NCI-H1048 (cell line): ENCODE measurements at regions not wholly inside any gene's neighbourhood (a gene's known extent, or its start where the extent isn't known, plus 50 kb on each side); places are given as distances from the start of the nearest gene placed in this dataset.

Experiments used
- DNase-seq: peaks from one replicate; lab custom pipeline; 2025; lab: John Stamatoyannopoulos, UW

DNA sequence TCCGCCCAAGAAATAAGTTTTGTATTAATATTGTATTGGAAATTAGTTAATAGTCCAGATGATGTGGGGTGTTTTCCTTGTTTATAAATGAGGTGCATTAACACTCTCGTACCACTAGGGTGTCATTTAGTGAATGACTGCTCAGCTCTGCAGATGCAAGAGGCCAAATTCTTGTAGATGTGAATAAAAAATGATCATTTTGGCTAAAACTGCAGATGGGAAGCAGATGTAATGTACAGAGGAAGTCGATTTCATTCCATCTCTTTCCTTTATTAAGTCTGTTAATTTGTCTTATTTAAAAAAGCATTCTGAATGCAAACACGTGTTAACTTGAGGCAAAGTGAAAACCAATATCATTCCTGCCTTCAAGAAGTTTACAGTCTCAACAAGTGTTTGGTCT is 108.1 kb downstream of the DHX15 start:
- DNase-seq: no peak

DNA sequence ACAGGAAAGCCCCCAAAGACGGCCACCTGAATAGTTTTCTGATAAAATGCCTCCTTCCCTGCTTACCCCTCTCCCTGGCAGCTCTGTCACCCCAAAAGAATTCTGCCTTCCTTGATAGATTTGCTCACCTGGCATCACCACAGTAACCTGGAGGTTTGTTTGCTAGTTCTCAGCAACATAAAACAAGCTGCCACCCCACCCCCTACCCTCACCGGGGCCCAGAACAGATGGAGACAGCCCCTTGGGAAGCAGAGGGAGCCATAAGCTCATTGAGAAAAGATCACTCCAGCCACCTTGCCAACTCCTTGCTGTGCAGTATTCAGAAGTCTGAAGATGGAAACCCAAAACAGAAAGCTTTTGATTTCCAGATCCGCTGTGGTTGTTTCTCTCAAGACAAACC is 108.6 kb downstream of the DHX15 start:
- DNase-seq: no peak

DNA sequence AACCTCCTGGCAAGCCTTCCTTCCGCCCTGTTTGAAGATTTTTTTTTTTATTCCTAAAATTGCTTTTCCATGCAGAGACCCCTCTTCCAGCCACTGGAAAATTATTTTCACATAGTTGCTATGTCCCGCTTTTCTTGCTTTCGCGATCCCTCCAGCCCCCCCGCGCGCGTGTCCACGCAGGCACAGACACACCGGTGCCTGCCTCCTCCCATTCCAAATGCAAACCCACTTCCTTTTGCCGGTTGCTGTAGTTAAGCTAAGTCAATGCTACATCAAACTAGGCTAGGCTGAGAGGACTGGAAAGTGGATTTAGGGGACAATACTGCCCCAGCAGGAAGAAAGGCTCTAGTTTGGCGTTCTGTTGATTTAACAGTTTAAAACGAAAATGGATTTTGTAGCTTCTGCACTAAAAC is 111.0 kb downstream of the DHX15 start:
- DNase-seq: no peak

DNA sequence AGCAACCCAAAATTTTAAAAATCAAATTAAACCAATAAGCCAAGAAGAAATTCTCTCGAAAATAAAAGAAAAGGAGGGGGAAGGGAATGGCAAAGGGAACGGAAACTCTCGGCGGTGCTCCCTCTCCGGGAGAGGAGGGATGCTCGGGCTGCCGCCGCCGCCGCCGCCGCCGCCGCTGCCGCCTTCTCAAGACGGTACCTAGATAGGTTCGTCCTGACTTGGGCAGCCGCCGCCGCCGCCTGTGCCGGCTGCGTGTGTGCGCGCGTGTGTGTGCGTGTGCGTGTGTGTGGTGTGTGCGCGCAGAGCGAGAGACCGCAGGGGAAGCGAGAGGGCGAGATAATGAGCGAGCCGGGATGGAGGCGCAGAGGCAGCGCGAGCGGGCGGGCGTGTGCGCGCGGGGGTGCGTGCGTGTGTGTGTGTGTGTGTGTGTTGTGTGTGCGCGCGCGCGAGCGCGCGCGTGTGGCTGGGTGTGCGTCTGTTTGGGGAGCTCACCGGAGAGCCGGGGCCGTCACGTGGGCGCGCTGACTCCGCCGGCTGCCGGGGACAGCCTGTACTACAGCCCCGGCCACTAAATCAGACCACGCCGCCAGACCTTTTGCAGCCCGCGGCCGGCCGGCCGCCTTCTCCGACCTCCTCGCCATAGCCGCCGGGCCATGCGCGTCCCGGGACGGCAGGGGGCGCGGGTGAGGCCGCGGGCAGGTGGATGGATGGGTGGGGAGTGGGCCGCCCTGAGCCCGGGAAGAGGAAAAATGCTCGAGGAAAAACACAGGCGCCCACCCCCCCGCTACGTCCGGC is 111.6 kb downstream of the DHX15 start:
- DNase-seq: peak; percentile 51

DNA sequence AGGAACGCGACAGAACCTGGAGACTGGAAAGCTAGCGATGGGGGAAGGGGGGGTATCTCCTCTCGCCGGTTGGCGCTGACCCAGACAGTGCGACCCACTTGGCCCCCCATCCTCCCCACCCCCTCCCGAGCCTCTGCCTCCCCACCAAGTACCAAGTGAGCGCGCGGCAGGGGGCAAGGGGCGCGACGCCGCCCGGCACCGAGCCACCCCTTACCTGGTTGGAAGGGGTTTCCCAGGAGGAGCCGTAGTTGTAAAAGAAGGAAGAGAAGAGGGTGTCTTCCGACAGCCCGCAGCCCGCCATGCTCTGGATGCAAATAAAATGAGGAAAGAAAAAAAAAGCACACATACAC is 112.2 kb downstream of the DHX15 start:
- no peak for DNase-seq

DNA sequence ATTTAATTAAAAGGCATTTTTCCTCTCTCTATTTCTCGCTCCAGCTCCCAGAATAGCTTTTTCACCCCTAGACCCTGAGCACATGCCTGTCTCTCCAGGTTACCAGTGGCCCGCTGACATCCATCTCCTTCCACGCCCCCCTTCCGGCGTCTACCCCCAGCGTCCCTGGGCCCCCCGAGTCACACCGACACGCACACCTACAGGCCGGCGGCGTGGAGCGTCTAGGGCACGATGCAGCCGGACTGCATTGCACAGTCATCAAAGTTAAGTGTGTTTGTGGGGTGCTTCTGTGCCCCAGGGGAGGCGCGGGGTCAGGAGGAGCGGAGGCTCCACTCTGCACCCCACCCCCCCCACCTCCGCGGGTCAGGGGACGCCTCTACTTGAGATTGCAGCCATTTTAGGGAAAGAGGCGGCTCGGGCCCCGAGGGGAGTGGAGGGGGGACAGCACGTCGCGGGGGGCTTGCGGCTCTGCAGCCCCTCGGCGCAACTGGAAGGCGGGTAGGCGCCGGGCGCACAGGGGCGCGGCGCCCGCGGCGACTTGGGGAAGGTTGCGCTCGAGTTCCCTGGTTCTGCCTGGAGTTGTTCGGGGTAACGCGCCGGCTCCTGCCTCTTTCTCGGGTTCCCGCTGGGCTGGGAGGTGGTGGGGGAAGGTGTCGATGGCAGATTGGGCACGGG is 112.7 kb downstream of the DHX15 start:
- no peak for DNase-seq

DNA sequence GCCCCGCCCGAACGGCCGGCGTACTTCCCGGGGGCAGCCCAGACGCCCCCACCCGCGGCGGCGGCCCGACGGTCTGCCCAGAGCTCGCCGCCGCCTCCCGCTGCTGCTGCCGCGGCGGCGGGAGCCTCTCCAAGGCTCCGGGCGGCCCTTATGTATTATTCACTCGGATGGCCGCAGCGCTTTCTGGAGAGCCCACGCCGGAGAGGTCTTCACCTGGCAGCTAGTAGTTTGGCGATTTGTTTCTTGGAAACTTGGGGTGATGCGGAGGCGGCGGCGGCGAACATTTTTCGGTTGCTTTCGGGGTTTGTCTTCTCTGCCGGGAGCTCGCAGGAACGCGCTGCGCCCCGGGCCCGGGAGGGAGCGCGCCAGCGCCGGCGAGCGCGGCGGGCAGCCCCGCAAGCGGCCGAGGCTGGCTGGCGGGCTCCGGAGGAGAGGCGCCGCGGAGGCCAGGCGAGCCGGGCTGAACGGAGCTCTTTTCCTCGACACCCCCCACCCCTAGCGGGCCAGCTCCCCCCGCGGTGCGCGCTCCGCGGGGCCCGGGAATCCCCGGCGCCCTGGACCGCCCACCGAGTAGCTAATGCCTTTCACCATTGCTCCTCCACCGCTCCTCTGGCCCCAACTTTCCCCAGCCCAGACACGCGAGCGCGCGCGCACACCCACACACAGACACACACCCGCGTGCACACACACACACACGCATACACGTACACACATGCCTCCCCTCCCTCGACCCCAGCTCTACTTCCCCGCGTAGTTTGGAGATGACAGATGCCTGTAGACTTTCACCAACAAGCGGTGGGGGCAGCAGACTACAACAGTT is 113.5 kb downstream of the DHX15 start:
- DNase-seq: no peak

DNA sequence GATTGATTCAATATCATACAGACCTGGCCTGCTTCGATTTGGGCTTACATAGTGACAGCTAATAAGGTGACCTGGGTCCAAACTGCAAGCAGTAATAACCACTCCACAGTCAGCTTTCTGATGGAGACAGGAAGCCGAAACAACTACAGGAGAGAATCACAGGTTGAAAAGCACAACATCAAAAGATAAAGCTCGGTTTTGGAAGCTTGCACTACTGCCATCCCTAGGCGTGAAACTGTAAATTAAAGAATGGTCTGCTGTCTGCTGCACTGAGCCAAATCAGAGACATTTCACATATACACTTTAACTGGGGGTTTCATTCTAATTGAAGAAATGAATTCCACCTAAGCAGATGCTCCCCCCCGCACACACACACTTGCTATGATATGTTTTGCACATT is 116.3 kb downstream of the DHX15 start:
- no peak for DNase-seq

DNA sequence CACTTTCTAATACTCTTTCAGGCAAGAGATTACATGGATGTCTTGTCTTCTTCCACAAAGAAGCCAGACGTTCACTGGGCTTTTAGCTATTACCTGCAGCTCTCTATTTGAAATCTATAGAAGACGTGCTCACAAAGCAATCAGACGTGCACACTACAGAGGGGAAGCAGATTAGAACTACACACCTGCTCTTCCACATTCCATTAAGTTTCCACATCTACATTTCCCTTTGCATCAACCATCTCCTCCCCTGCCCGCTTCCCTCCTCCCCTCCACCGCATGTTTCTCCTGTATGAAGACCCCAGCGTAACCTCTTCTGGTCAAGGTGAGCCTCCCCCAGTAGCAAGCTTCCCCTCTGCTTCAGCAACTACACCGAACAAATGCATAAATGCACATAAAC is 119.8 kb downstream of the DHX15 start:
- no peak for DNase-seq

DNA sequence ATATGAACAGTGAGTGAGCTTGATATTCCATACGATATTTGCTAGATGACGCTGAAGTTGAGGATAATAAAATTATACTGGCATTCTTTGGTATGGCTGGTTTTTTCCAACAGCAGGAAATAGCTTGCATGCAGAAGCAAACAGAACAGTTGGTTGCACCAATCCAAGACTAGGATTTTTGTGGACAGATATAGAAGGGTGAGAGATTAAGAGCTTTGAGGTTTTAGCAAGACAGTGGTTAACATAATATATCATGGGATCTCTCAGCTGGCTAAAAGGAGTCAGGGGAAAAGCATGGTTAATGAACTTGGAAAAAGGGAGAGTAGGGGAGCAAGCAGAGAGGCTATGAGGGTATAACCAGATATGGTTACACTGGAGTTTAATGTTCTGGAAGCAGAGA is 127.9 kb downstream of the DHX15 start:
- no peak for DNase-seq

DNA sequence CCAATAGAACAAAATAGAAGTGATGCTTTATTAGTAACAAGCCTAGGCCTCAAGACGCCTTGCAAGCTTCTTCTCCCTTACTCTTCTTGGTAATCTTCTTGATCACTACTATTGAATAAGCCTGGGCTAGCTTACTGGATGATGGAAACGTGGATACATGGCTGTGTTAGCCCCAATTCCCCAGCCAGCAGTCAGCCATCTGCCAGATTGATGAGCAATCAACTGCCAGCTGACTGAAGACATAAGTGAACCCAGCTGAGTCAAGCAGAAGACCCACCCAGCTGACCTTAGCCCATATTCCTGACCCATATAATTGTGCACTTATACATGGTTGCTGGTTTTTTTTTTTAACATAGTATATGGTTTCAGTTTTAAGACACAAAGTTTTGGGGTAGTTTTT is 130.4 kb downstream of the DHX15 start:
- no peak for DNase-seq

DNA sequence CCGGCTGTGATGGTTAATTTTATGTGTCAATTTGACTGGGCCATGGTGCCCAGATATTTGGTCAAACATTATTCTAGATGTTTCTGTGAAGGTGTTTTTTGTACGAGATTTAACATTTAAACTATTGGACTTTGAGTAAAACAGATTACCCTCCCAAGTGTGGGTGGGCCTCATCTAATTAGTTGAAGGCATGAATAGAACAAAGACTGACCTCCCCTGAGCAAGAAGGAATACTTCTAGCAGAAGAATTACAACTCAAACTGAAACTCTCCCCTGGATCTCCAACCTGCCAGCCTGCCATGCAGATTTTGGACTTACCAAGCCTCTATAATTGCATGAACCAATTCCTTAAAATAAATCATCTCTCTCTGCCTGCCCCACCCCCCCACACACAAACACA is 132.5 kb downstream of the DHX15 start:
- DNase-seq: no peak

DNA sequence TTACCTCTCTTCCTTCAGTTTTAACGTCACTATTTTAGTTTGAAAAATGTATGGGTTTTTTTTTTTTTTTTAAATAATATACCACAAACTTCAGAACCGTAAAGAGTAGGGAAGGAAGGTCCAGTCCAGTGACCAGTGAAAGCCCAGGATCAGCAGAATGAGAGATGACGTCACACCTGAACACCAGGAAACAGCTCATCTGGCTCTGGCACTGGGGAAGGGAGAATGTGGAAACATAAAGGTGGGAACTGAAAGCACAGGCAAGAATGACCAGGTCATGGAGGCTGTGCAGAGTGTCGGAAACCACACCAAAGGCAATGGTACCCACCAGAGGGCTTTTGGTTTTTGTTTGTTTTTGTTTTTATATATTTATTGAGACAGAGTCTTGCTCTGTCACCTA is 141.2 kb downstream of the DHX15 start:
- no peak for DNase-seq

DNA sequence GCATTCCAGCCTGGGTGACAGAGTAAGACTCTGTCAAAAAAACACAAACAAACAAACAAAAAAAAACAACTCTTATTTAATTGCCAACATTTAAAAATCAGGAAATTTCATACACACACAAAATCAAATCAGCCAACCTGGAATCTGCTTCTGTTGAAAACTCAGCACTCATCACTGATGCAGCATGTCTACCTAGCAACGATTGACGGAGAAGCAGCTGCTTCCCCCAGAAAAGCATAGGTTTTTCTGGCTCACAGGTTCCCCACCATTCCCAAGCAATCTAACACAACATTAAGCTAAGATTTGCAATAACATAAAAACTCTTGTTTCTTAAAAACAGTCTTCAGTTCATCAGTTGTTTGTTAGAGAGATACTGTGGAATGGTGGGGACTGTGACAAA is 143.6 kb downstream of the DHX15 start:
- DNase-seq: no peak

DNA sequence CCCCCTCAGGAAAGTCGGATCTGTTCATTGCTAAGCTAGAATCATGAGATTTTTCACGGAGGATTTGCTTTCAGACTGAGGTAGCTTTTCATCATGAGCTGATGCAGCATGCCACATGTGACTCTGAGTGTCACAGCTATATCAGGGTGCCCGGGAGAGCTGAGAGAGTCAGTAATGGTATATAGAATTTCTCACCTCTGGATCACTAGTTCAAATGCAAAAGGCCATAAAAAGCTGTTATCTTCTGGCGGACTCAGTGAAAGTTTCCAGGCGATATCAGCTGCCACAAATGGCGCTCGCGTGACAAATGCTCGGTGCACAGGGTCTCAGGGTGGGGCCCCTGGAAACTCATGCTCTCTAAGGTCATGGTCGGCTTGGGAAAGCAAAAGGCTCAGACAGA is 150.1 kb downstream of the DHX15 start:
- no peak for DNase-seq

DNA sequence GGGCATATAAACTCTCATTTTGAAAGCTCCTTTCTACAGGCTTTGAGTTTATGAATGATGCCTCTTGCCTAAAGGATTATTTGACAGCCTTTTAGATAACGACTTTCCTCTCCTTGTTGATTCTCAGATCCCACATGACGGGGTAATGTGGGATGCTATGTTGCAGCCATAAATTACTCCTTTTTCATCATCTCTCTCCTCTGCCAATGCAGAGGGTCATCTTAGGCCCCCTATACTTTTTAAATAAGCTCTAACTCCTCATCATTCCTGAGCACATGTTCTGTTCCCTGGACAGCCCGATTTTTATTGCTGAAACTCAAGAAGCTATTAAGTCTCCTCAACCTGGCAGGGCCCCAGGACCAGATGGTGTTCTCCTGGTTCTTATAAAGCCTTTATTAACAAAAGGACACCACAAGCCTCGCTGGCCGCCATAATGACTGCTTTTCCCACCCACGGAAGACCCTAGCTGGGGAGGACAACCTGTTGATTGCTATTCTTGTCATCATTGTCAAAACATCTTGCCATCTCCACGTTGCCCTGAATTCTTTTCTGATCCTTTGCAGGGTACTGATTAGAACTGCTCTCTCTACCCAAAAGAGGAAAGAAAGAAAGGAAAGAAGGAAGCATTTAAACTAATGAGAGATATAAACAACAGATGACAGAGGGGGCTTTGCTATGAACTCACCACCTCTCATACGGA is 150.7 kb downstream of the DHX15 start:
- no peak for DNase-seq

DNA sequence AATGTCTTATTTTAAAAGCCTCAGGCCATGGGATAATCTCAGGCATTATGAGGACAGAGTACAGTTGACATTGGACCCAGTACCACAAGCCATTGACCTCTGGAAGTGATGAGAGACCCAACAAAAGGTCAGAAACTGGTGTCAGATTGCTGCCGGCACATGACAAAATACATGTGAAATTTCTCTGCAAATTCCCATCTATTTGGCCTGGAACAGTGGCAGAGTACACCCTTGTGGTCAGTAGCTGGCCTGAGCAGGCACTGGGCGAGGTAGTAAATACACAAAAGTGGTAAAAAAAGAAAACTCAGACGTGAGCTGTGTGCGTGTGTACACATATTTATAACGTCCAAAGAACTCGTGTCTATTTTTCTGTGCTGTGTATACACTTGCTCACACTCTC is 155.5 kb downstream of the DHX15 start:
- DNase-seq: no peak

DNA sequence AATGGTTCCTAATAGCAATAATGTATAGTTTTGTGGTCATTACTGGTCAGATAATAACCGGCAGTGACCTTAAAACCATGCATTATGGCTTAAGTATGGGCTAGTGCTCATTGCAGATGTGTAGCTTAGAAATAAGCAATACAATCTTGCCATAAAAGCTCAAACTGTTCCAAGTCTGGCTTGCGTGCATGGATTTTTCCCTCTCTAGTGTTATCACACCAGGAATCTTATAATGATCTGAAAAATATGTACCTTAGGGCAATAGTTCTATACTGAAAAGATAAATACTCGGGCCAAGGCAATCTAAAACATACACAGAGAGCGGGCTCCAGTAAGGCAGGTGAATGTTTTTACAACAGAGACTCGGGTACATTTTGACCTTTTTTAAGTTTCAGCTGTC is 157.8 kb downstream of the DHX15 start:
- no peak for DNase-seq

DNA sequence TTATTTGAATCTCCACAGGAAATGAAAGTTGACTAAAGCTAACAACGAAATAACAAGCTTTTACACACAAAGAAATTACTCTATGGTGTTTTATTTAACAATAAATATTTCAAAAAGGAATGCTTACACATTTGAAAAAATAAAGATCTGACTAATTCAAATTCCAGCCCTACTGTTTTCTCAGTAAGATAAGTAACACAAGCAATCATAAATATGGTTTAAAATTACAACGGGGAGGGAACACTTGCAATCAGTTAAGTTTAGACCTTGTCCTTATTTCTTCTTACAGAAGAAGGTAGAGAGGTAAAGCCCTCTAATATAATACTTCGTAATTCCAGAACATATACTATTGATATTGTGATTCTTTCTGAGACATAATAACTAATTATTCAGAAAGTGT is 158.5 kb downstream of the DHX15 start:
- no peak for DNase-seq

DNA sequence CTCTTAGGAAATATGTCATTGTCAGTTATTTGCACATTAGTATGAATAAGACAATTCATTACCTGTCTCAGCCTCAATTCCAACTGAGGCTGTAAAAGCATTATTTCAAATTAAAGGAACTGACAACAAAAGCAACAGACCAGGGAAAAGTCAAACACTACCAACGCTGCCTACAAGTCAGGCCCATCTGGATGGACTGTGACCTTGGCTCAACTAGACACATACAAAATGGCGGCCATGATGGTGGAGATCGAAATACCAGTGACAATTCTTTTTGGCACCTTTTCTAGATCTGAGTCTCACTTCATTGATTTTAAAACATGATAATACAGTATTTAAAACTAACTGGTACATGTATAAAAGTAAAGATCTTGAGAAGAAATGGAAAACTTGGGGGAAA is 160.7 kb downstream of the DHX15 start:
- no peak for DNase-seq

DNA sequence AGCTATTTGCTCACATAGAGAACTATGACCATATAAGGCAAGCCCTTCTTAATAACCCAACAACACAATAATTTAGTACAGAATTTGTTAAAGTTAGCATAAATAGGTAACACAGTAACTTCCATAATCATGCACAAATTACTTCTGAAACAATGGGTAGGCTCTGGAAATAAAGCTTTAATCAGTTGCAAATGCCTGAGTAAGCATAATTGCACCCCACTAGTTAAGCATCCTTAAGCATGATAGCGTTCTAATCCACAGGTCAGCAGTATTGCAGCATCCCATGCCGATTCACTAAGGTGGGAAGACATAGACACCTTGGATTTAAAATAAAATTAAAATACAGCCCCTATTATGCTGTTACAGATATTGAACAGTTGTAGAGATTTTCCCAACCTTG is 161.7 kb downstream of the DHX15 start:
- no peak for DNase-seq

DNA sequence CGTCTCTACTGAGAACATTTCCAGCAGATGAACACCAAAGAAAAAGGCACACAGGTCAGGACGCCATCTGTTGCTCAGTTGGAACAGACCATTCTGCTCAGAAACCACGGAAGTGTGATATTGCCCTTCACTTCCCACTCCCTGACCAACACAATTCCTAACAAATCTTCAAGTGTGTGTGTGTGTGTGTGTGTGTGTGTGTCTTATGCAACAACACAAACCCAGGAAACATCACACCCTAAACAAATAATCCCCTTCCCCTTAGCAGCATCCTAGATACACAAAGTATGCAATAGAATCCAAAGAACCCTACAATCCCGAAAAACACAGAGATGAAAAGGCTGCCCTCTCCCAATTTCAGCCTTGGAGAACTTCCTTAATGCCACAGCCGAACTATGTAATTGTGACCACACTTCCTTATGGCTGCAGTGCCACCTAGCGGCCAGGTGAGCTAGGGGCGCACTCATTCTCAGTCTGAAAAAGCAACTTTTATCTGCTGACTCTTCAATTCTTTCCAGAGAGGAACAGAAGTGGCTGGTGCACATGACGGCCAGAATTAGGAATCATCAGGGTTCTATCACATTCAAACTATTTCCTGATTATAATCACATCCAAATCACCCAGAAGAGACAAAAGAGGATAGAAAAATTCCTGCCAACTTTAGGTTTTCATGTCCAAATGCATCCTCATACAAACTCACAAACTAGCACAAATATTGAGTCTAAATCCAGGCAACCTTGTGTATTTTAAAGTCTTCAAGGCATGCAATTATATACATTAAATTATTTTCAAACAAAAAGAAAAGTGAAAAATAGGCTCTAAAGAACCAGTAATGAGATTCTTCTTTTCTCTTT is 164.9 kb downstream of the DHX15 start:
- DNase-seq: peak; percentile 67
